ENCODE measurements at regions not wholly inside any gene's neighbourhood (a gene's known extent, or its start where the extent isn't known, plus 50 kb on each side); places are given as distances from the start of the nearest gene placed in this dataset.
A peak's percentile ranks its signal among the peaks of the same experiment; 100 is the strongest.

GRCh38 chr6:14398953-14399352 is 281.4 kb downstream of the CD83 start:
- no peaks in the 10 kb centered on the region for H3K27me3 ChIP-seq
- no peak for TF ChIP-seq POLR2AphosphoS5 (IDR thresholded peaks at IDR 0.05; ENCODE audit: insufficient read depth in 1 of 2, low read depth in 1 of 2)
- no peak for TF ChIP-seq POLR2A (IDR thresholded peaks at IDR 0.05)
- no peak for TF ChIP-seq CTCF (IDR thresholded peaks at IDR 0.05)
- H3K27ac ChIP-seq: no peak overlapping the region
- DNase-seq (ENCODE audit: extremely low spot score in 2 of 2): no peak
- intact Hi-C loops (cut with DNase I): no loop called here
- H3K9me3 ChIP-seq: no peaks in the 10 kb centered on the region
- no peak overlapping the region for H3K4me3 ChIP-seq
- H3K36me3 ChIP-seq: no peaks in the 10 kb centered on the region
- no peaks in the 10 kb centered on the region for H3K4me1 ChIP-seq

GRCh38 chr6:14399635-14400034 is 282.1 kb downstream of the CD83 start:
- Histone ChIP-seq H3K4me3 (no peak overlapping the region), H3K27me3 (no peaks in the 10 kb centered on the region), H3K9me3 (no peaks in the 10 kb centered on the region), H3K27ac (no peak overlapping the region), H3K36me3 (no peaks in the 10 kb centered on the region), H3K4me1 (no peaks in the 10 kb centered on the region)
- peak in 1 of 2 donors; percentile 11 for DNase-seq (ENCODE audit: extremely low spot score in 2 of 2)
- TF ChIP-seq POLR2A (IDR thresholded peaks at IDR 0.05): no peak
- TF ChIP-seq CTCF (IDR thresholded peaks at IDR 0.05): no peak
- no peak for TF ChIP-seq POLR2AphosphoS5 (IDR thresholded peaks at IDR 0.05; ENCODE audit: insufficient read depth in 1 of 2, low read depth in 1 of 2)
- intact Hi-C loops (cut with DNase I): loop anchor here (2.0 kb wide), 1 partner anchor 1113 kb away; no protein-coding TSS in a partner anchor

GRCh38 chr6:14401246-14401645 is 283.7 kb downstream of the CD83 start:
- DNase-seq (ENCODE audit: extremely low spot score in 2 of 2): no peak
- Histone ChIP-seq H3K27me3 (no peaks in the 10 kb centered on the region), H3K9me3 (no peaks in the 10 kb centered on the region), H3K4me3 (no peak overlapping the region), H3K4me1 (no peaks in the 10 kb centered on the region), H3K27ac (no peak overlapping the region), H3K36me3 (no peaks in the 10 kb centered on the region)
- intact Hi-C loops (cut with DNase I): loop anchor here (2.0 kb wide), 1 partner anchor 1112 kb away; no protein-coding TSS in a partner anchor
- TF ChIP-seq POLR2A (IDR thresholded peaks at IDR 0.05): no peak
- TF ChIP-seq POLR2AphosphoS5 (IDR thresholded peaks at IDR 0.05; ENCODE audit: insufficient read depth in 1 of 2, low read depth in 1 of 2): no peak

GRCh38 chr6:14406614-14407331 is 289.2 kb downstream of the CD83 start:
- DNase-seq (ENCODE audit: extremely low spot score in 2 of 2): peak in 1 of 2 donors; percentile 37
- Histone ChIP-seq H3K27ac (no peak overlapping the region), H3K36me3 (no peaks in the 10 kb centered on the region), H3K9me3 (no peaks in the 10 kb centered on the region), H3K4me3 (no peak overlapping the region), H3K4me1 (no peaks in the 10 kb centered on the region), H3K27me3 (no peaks in the 10 kb centered on the region)
- no peak for TF ChIP-seq POLR2AphosphoS5 (IDR thresholded peaks at IDR 0.05; ENCODE audit: insufficient read depth in 1 of 2, low read depth in 1 of 2)
- no peak for TF ChIP-seq POLR2A (IDR thresholded peaks at IDR 0.05)
- TF ChIP-seq CTCF (IDR thresholded peaks at IDR 0.05): no peak
- intact Hi-C loops (cut with DNase I): no loop called here

- TF ChIP-seq POLR2A (IDR thresholded peaks at IDR 0.05) (no peak), POLR2AphosphoS5 (IDR thresholded peaks at IDR 0.05; ENCODE audit: insufficient read depth in 1 of 2, low read depth in 1 of 2) (no peak), CTCF (IDR thresholded peaks at IDR 0.05) (no peak)
- Histone ChIP-seq H3K27me3 (no peaks in the 10 kb centered on the region), H3K36me3 (no peaks in the 10 kb centered on the region), H3K27ac (no peak overlapping the region), H3K4me1 (no peaks in the 10 kb centered on the region), H3K9me3 (no peaks in the 10 kb centered on the region), H3K4me3 (no peak overlapping the region)
- intact Hi-C loops (cut with DNase I): no loop called here
- DNase-seq (ENCODE audit: extremely low spot score in 2 of 2): peak in 1 of 2 donors; percentile 34
Measured at GRCh38 chr6:14408446-14408845, 290.9 kb downstream of the CD83 start.
